ENCODE measurements at regions not wholly inside any gene's neighbourhood (a gene's known extent, or its start where the extent isn't known, plus 50 kb on each side); places are given as distances from the start of the nearest gene placed in this dataset.

DNA sequence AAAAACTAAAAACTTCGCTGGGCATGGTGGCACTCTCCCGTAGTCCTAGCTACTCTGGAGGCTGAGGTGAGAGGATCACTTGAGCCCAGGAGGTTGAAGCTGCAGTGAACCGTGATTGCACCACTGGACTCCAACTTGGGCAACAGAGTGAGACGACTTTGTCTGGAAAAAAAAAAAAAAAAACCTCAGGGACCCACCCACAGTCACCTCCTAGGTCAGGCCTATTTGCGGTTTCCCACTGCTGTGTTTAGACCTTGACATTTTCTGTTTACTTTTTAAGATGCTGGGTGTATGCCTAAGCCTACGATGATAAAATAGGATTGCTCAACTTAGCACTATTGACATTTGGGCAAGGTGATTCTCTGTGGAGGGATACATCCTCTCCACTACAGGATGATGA is 197.4 kb upstream of the TBL1X start:
- ATAC-seq, result peak; percentile 99

DNA sequence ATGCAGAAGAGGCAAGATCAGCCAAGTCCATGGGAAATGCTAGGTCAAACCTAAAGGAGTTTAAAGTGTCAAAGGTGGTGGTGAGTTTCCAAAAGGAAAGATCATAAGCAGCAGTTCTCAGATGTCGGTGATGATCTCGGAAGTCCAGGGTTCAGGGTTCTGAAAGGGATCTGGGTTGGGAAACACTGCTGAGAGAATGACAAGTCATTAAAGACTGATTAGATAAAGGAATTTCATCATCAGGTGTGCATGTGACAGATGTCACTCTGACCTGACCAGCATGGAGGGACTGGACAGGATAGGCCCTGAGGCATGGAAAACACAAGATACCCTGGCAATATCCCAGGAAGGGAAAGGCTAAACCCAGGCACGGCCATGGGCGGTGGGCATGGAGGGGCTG is 195.7 kb upstream of the TBL1X start:
- CTCF ChIA-PET, result no interaction called here
- no peaks in the 10 kb centered on the region for H3K79me2 ChIP-seq (ENCODE audit: low read length)
- TF ChIP-seq, protein P1, sequence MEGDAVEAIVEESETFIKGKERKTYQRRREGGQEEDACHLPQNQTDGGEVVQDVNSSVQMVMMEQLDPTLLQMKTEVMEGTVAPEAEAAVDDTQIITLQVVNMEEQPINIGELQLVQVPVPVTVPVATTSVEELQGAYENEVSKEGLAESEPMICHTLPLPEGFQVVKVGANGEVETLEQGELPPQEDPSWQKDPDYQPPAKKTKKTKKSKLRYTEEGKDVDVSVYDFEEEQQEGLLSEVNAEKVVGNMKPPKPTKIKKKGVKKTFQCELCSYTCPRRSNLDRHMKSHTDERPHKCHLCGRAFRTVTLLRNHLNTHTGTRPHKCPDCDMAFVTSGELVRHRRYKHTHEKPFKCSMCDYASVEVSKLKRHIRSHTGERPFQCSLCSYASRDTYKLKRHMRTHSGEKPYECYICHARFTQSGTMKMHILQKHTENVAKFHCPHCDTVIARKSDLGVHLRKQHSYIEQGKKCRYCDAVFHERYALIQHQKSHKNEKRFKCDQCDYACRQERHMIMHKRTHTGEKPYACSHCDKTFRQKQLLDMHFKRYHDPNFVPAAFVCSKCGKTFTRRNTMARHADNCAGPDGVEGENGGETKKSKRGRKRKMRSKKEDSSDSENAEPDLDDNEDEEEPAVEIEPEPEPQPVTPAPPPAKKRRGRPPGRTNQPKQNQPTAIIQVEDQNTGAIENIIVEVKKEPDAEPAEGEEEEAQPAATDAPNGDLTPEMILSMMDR (conservative IDR thresholded peaks at IDR 0.05; ENCODE audit: low read depth, low read length), result no peak
- no peak for TF ChIP-seq EZH2 (IDR thresholded peaks at IDR 0.05; ENCODE audit: low read length, unreplicated experiment)
- TF ChIP-seq EZH2phosphoT487 (IDR thresholded peaks at IDR 0.05; ENCODE audit: borderline replicate concordance, low read length), result no peak
- H2AFZ ChIP-seq (ENCODE audit: low read length), result no peak overlapping the region
- no peak for ATAC-seq
- H3K9me2 ChIP-seq (replicated peaks; ENCODE audit: low read length), result no peaks in the 10 kb centered on the region
- H3K4me1 ChIP-seq (ENCODE audit: insufficient read depth, low read length), result peaks cover 9% of the 10 kb centered on the region; the same call in 1 of the 2 replicates
- H3K4me3 ChIP-seq (ENCODE audit: low read length), result no peak overlapping the region
- H3K9ac ChIP-seq (ENCODE audit: low read length), result no peak overlapping the region
- no peak overlapping the region for H3K27ac ChIP-seq (ENCODE audit: low read length)
- BruUV-seq (replicated peaks), result no TSS peak
- H3K4me2 ChIP-seq (ENCODE audit: low read length), result no peak overlapping the region
- no peaks in the 10 kb centered on the region for H3K27me3 ChIP-seq (ENCODE audit: low read length)
- DNase-seq, result no peak
- H4K20me1 ChIP-seq (ENCODE audit: low read length), result no peaks in the 10 kb centered on the region
- intact Hi-C loops (cut with micrococcal nuclease), result no loop called here
- no peaks in the 10 kb centered on the region for H3F3A ChIP-seq (ENCODE audit: low read length, unreplicated experiment)
- no peaks in the 10 kb centered on the region for H3K36me3 ChIP-seq (ENCODE audit: low read depth, low read length)
- H3K9me3 ChIP-seq (ENCODE audit: low read length), result no peaks in the 10 kb centered on the region
- POLR2A ChIA-PET (ENCODE audit: unreplicated experiment), result no interaction called here

More for the DNA sequence above, 197.4 kb upstream of the TBL1X start:
- H3K9me2 ChIP-seq (replicated peaks; ENCODE audit: low read length), result no peaks in the 10 kb centered on the region
- BruUV-seq (replicated peaks), result no TSS peak
- ChIA-PET CTCF (no interaction called here), POLR2A (ENCODE audit: unreplicated experiment) (no interaction called here)
- TF ChIP-seq EZH2phosphoT487 (IDR thresholded peaks at IDR 0.05; ENCODE audit: borderline replicate concordance, low read length) (no peak), EZH2 (IDR thresholded peaks at IDR 0.05; ENCODE audit: low read length, unreplicated experiment) (no peak)
- TF ChIP-seq, protein P1 (conservative IDR thresholded peaks at IDR 0.05; ENCODE audit: low read depth, low read length), result no peak
- no peaks in the 10 kb centered on the region for H3K36me3 ChIP-seq (ENCODE audit: low read depth, low read length)
- no peaks in the 10 kb centered on the region for H3K79me2 ChIP-seq (ENCODE audit: low read length)
- no peak overlapping the region for H3K4me3 ChIP-seq (ENCODE audit: low read length)
- no peaks in the 10 kb centered on the region for H4K20me1 ChIP-seq (ENCODE audit: low read length)
- H3K27ac ChIP-seq (ENCODE audit: low read length), result no peak overlapping the region
- H3K4me2 ChIP-seq (ENCODE audit: low read length), result no peak overlapping the region
- peak; percentile 82 for DNase-seq
- H3K9me3 ChIP-seq (ENCODE audit: low read length), result no peaks in the 10 kb centered on the region
- no peak overlapping the region for H3K9ac ChIP-seq (ENCODE audit: low read length)
- no peaks in the 10 kb centered on the region for H3K27me3 ChIP-seq (ENCODE audit: low read length)
- no peak overlapping the region for H2AFZ ChIP-seq (ENCODE audit: low read length)
- H3F3A ChIP-seq (ENCODE audit: low read length, unreplicated experiment), result no peaks in the 10 kb centered on the region
- intact Hi-C loops (cut with micrococcal nuclease), result no loop called here
- H3K4me1 ChIP-seq (ENCODE audit: insufficient read depth, low read length), result peaks cover 9% of the 10 kb centered on the region; the same call in 1 of the 2 replicates

DNA sequence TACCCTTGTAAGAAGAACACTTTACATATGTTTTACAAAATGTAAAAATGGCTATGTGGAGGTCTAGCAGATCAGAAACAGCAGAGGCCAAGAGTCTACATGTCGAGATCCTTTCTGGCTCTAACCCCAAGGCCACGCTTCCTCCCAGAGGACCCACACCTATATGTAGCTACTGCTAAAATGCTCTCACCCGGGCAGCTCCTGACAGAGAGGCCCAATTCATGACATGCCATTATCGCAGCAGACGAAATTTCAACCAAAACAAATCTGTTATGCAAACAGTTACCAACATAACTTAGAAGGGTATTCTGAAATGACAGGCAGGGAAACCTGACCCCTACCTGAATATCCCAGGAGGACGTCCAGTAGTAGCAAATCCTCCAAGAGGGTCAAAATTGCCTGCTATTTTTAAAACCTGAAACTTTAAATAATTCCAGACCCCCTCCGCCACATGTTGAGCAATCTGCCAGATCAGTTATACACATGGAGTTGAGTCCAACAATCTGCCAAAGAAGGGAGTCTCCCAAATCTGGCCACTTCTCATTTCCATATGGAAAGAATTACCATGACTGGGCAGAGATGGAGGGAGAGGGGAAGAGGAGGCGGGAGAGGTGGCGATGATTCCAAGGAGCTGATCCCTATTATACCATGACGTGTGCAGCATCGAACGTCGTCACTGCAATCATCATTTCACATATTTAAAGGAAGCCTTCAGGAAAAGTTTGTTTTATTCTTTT is 192.9 kb upstream of the TBL1X start:
- Histone ChIP-seq H3K4me3 (ENCODE audit: low read length) (no peak overlapping the region), H2AFZ (ENCODE audit: low read length) (no peak overlapping the region), H3K4me1 (ENCODE audit: insufficient read depth, low read length) (peaks cover 9% of the 10 kb centered on the region; the same call in 1 of the 2 replicates), H3K79me2 (ENCODE audit: low read length) (no peaks in the 10 kb centered on the region), H3K27ac (ENCODE audit: low read length) (no peak overlapping the region), H3F3A (ENCODE audit: low read length, unreplicated experiment) (no peaks in the 10 kb centered on the region), H3K4me2 (ENCODE audit: low read length) (no peak overlapping the region), H3K27me3 (ENCODE audit: low read length) (no peaks in the 10 kb centered on the region), H3K36me3 (ENCODE audit: low read depth, low read length) (no peaks in the 10 kb centered on the region), H3K9me3 (ENCODE audit: low read length) (no peaks in the 10 kb centered on the region), H4K20me1 (ENCODE audit: low read length) (no peaks in the 10 kb centered on the region), H3K9me2 (replicated peaks; ENCODE audit: low read length) (no peaks in the 10 kb centered on the region), H3K9ac (ENCODE audit: low read length) (no peak overlapping the region)
- no peak for ATAC-seq
- BruUV-seq (replicated peaks), result no TSS peak
- no peak for DNase-seq
- intact Hi-C loops (cut with micrococcal nuclease), result no loop called here
- ChIA-PET CTCF (no interaction called here), POLR2A (ENCODE audit: unreplicated experiment) (no interaction called here)
- TF ChIP-seq EZH2 (IDR thresholded peaks at IDR 0.05; ENCODE audit: low read length, unreplicated experiment), result no peak
- no peak for TF ChIP-seq EZH2phosphoT487 (IDR thresholded peaks at IDR 0.05; ENCODE audit: borderline replicate concordance, low read length)
- TF ChIP-seq, protein P1 (conservative IDR thresholded peaks at IDR 0.05; ENCODE audit: low read depth, low read length), result no peak

All from PC-3 (cell line).